ENCODE measurements at regions not wholly inside any gene's neighbourhood (a gene's known extent, or its start where the extent isn't known, plus 50 kb on each side); places are given as distances from the start of the nearest gene placed in this dataset.

DNA sequence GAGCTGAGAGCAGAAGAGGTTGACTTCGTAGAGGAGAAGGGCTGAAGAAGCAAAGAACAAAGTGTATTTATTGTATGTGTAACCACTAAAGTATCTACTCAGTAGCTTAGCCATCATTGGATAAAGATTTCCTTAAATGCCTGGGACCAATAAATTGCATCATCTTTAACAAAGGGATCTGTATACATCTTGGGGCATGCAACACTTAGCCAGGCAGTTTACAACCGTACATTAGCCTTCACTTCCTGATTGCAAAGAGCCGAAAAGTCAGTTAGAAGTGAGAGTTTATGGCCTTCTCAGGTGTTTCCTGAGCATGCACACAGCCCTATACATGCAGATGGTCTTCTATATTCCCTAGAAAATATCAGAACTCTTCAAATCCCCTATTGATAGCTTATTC, 68.0 kb upstream of the MAGED1 start:
- POLR2A ChIA-PET, result no interaction called here
- TF ChIP-seq, protein P1, sequence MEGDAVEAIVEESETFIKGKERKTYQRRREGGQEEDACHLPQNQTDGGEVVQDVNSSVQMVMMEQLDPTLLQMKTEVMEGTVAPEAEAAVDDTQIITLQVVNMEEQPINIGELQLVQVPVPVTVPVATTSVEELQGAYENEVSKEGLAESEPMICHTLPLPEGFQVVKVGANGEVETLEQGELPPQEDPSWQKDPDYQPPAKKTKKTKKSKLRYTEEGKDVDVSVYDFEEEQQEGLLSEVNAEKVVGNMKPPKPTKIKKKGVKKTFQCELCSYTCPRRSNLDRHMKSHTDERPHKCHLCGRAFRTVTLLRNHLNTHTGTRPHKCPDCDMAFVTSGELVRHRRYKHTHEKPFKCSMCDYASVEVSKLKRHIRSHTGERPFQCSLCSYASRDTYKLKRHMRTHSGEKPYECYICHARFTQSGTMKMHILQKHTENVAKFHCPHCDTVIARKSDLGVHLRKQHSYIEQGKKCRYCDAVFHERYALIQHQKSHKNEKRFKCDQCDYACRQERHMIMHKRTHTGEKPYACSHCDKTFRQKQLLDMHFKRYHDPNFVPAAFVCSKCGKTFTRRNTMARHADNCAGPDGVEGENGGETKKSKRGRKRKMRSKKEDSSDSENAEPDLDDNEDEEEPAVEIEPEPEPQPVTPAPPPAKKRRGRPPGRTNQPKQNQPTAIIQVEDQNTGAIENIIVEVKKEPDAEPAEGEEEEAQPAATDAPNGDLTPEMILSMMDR (IDR thresholded peaks at IDR 0.05; ENCODE audit: insufficient read depth, low read length, missing control alignments), result no peak

DNA sequence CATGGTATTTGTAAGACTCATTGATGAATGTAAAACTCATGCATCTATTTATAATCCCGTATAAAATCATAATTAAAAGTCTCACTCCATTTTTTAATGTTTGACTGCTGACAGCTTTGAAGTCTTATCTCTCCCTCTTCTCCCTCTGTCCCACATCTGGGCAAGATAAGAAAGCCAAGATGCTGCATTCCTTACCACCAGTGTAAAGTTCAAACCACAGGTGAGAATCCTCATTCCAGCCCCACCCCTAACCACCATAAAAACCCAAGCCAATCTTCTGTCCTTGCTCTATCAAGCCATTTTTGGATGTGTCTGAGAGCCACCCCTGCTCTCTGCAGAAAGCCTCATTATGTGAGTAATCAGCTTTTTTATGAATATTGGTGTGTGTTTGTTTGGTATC, 59.3 kb upstream of the MAGED1 start:
- ChIA-PET POLR2A (no interaction called here), CTCF (no interaction called here)
- no peak overlapping the region for H3K4me3 ChIP-seq (ENCODE audit: low read depth, low read length)
- TF ChIP-seq, protein P1 (IDR thresholded peaks at IDR 0.05; ENCODE audit: insufficient read depth, low read length, missing control alignments), result no peak
- DNase-seq (ENCODE audit: low read depth, low spot score), result no peak

More for the DNA sequence above, 68.0 kb upstream of the MAGED1 start:
- DNase-seq (ENCODE audit: low read depth, low spot score), result no peak
- CTCF ChIA-PET, result no interaction called here
- no peak overlapping the region for H3K4me3 ChIP-seq (ENCODE audit: low read depth, low read length)

DNA sequence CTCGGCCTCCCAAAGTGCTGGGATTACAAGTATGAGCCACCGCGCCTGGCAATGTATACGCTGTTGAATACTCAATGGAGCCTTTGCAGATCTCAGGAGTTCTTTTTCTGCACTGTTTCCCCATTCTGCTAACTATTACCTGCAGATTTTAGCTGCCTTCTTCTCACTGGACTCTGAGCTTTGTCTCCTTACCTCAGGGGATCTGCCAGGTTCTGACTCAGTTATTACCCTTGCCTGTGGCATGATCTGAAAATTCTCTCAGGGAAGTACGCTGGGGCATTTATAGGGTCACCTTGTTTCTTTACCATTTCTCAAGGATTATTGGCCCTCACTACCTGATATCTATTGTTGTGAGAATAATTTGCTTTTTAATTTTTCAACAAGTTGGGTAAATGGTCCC, 56.6 kb upstream of the MAGED1 start:
- CTCF ChIA-PET, result no interaction called here
- H3K4me3 ChIP-seq (ENCODE audit: low read depth, low read length), result no peak overlapping the region
- POLR2A ChIA-PET, result no interaction called here
- TF ChIP-seq, protein P1 (IDR thresholded peaks at IDR 0.05; ENCODE audit: insufficient read depth, low read length, missing control alignments), result no peak
- no peak for DNase-seq (ENCODE audit: low read depth, low spot score)

DNA sequence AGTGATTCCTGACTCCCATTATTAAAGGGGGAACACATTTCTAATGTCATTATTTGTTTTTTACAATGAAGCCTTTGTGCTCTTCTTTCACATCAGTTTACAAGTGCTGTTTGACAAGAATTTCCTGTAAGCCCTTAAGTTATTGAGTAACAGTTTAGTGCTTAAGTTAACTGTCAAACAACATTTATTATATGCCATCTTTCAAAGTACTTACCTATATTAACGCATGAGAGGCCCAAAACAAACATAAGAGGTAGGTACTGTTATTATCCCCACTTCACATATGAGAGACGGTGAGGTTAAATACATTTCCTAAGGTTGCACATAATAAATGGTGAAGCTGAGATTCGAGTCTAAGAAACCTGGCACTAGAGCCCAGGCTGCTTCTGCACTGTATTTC, 56.0 kb upstream of the MAGED1 start:
- H3K4me3 ChIP-seq (ENCODE audit: low read depth, low read length), result no peak overlapping the region
- TF ChIP-seq, protein P1 (IDR thresholded peaks at IDR 0.05; ENCODE audit: insufficient read depth, low read length, missing control alignments), result no peak
- POLR2A ChIA-PET, result no interaction called here
- DNase-seq (ENCODE audit: low read depth, low spot score), result no peak
- CTCF ChIA-PET, result no interaction called here

DNA sequence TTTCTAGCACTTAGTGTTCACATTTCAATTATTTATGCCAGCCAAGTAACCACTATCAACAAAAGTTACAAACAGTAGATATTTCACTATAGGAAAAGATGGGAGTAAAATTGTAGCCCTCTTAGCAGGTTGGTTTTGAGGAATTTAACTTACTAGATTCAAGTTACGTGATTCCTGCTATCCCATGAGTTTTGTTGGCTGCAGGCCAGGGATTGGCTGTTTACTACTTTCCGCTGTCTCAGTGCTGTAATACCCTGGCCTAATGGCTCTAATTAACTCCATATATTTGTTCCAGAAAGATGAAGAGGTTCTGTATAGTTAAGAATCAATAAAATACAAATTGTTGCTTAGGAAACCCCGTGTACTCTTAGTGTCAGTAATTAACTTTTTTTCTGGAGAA, 55.5 kb upstream of the MAGED1 start:
- no peak overlapping the region for H3K4me3 ChIP-seq (ENCODE audit: low read depth, low read length)
- CTCF ChIA-PET, result no interaction called here
- no peak for DNase-seq (ENCODE audit: low read depth, low spot score)

More for the DNA sequence above, 55.5 kb upstream of the MAGED1 start:
- POLR2A ChIA-PET, result no interaction called here
- TF ChIP-seq, protein P1 (IDR thresholded peaks at IDR 0.05; ENCODE audit: insufficient read depth, low read length, missing control alignments), result no peak
